ENCODE measurements at regions not wholly inside any gene's neighbourhood (a gene's known extent, or its start where the extent isn't known, plus 50 kb on each side); places are given as distances from the start of the nearest gene placed in this dataset.

DNA sequence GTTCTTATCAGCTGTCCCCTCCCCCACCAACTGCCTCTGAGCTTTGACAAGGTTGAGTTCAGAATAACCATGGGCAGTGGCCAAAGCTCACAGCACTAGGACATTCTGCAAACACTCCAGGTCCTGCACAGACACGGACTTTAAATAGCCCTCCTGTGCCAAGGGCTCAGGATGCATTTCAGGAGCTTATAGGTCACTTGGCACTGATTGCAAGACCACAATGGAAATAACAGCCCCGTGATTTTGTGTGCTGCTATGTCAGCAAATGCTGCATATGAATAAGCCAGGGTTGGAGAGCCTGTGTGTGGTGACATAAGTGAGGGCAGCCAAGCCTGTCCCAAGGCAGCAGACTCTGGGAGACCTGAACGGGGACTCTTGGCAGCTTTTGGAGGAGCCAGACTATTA is 150.7 kb downstream of the DMRT2 start:
- H3K4me3 ChIP-seq (replicated peaks; ENCODE audit: low read depth, low read length), result no peak overlapping the region
- TF ChIP-seq, protein P1, sequence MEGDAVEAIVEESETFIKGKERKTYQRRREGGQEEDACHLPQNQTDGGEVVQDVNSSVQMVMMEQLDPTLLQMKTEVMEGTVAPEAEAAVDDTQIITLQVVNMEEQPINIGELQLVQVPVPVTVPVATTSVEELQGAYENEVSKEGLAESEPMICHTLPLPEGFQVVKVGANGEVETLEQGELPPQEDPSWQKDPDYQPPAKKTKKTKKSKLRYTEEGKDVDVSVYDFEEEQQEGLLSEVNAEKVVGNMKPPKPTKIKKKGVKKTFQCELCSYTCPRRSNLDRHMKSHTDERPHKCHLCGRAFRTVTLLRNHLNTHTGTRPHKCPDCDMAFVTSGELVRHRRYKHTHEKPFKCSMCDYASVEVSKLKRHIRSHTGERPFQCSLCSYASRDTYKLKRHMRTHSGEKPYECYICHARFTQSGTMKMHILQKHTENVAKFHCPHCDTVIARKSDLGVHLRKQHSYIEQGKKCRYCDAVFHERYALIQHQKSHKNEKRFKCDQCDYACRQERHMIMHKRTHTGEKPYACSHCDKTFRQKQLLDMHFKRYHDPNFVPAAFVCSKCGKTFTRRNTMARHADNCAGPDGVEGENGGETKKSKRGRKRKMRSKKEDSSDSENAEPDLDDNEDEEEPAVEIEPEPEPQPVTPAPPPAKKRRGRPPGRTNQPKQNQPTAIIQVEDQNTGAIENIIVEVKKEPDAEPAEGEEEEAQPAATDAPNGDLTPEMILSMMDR (IDR thresholded peaks at IDR 0.05; ENCODE audit: low read depth, low read length, missing control alignments), result no peak
- no peak for DNase-seq (ENCODE audit: extremely low read depth, low read depth)

DNA sequence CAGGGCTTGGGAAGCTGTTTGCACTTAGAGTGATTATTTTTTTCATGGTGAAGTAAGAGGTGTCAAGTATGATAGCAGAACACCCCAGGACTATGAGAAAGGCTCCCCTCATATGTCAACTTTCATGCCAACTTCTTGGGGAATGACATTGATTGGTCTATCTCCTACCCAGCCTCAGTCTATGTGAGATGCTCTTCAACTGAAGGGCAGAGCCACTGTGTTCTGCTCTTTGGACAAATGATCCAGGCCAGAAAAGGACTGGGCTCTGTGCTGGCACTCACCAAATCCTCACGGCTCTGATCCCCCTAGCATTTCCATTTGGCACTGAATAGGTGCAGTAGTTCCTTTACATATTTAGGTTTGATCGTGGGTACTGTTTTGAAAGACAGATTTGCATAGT is 151.1 kb downstream of the DMRT2 start:
- no peak overlapping the region for H3K4me3 ChIP-seq (replicated peaks; ENCODE audit: low read depth, low read length)
- TF ChIP-seq, protein P1 (IDR thresholded peaks at IDR 0.05; ENCODE audit: low read depth, low read length, missing control alignments), result no peak
- no peak for DNase-seq (ENCODE audit: extremely low read depth, low read depth)

DNA sequence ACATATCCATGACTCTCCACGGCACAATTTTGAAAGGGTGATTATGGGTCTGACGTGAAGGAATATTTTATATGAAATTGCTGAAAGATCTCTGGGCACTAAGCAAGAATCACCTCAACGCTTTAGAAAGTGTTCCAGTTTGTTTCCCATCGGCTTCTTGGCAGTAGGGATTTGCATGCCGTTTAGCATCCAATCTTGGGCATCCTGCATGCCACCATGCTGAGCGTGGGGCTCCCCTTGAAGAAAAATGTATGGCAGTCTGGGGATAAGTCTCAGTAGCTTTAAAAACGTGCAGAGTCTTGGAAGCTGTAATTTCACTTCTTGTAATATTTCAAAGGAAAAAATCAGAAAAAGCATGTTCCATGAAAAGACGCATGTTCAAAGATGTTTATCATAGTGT is 151.7 kb downstream of the DMRT2 start:
- TF ChIP-seq, protein P1 (IDR thresholded peaks at IDR 0.05; ENCODE audit: low read depth, low read length, missing control alignments), result no peak
- DNase-seq (ENCODE audit: extremely low read depth, low read depth), result no peak
- H3K4me3 ChIP-seq (replicated peaks; ENCODE audit: low read depth, low read length), result no peak overlapping the region

DNA sequence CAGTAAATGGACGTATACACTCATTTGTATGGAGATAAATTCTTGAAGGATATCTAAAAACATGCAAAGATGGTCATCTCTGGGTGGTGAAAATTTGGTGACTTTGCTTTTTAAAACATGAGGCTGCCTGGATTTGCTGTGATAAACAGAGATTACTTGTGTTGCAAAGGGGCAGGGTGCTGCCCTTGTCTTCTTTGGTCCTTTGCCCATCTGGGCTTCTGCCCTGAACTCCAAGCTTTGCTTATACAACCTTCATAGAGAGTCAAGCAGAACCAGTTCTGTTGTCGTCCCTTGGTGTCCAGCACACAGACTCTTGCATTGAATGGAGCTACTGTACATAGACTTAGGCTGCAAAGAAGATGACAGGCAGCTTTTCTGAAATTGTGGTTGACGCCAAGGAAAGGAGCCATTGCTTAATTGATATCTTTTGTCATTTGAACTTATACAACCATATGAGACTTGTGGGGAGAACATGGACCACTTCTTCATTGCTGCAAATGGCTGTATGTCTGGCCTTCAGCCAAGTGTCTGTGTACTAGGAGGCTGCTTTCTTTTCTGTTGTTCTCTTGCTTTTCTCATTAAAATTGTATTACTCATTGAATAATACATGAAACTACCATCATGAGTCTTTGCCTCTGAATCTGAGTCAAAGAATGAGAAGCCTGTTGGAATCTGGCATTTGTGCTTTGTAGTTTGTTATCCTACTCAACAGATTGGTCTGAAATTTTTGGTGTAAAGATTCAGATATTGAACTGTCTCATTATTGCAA is 152.5 kb downstream of the DMRT2 start:
- TF ChIP-seq, protein P1 (IDR thresholded peaks at IDR 0.05; ENCODE audit: low read depth, low read length, missing control alignments), result no peak
- DNase-seq (ENCODE audit: extremely low read depth, low read depth), result no peak
- H3K4me3 ChIP-seq (replicated peaks; ENCODE audit: low read depth, low read length), result no peak overlapping the region

DNA sequence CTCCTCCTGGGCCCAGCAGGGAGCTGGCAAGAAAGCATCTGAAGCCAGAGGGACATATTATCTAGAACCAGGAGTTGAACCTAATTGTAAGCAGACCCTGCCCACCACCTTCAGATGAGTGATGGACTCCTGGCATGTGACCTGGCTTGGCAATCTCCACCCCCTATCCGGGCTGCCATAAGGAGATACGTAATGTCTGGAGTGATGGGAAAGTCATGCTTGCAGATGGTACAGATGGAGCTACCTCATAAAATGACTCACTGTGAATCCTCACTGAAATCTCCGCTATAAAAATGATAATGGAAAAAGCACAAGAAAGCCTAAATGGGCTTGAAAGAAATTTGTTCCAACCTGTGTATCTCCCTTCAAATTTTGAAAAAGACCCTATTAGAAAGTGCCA is 157.5 kb downstream of the DMRT2 start:
- peak overlapping the region; percentile 25; the same call in 1 of the 2 replicates for H3K4me3 ChIP-seq (replicated peaks; ENCODE audit: low read depth, low read length)
- DNase-seq (ENCODE audit: extremely low read depth, low read depth), result peak; percentile 88
- TF ChIP-seq, protein P1 (IDR thresholded peaks at IDR 0.05; ENCODE audit: low read depth, low read length, missing control alignments), result no peak

DNA sequence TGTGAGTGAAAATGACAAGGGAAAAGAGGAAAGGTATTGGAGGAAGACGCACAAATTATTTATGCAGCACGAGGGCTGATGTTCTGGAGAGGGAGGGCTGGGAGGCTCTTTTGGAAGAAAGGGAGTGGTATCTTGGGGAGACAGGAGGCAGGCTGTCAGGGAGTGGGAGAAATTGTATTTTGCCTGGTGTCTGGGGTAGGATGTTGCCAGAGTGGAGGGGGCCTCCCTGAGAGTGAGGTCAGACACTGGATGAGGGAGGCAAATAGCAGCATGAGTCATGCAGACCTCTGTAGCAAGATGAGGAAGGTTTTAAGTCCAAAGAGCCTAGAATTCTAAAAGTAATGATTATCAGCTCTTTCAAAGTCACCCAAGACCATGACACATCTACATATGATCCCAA is 158.0 kb downstream of the DMRT2 start:
- DNase-seq (ENCODE audit: extremely low read depth, low read depth), result no peak
- peak overlapping the region; percentile 25; the same call in 1 of the 2 replicates for H3K4me3 ChIP-seq (replicated peaks; ENCODE audit: low read depth, low read length)
- TF ChIP-seq, protein P1 (IDR thresholded peaks at IDR 0.05; ENCODE audit: low read depth, low read length, missing control alignments), result no peak
